HG03439 (cell line): ENCODE measurements at regions not wholly inside any gene's neighbourhood (a gene's known extent, or its start where the extent isn't known, plus 50 kb on each side); places are given as distances from the start of the nearest gene placed in this dataset.

Experiments
- ATAC-seq: cut with Tn5 transposase; IDR thresholded peaks from one replicate; pipeline ENCODE4 v1.9.1; 2021; ENCODE audit warnings: mild to moderate bottlenecking, moderate library complexity; ENCODE audit not compliant: unreplicated experiment

DNA sequence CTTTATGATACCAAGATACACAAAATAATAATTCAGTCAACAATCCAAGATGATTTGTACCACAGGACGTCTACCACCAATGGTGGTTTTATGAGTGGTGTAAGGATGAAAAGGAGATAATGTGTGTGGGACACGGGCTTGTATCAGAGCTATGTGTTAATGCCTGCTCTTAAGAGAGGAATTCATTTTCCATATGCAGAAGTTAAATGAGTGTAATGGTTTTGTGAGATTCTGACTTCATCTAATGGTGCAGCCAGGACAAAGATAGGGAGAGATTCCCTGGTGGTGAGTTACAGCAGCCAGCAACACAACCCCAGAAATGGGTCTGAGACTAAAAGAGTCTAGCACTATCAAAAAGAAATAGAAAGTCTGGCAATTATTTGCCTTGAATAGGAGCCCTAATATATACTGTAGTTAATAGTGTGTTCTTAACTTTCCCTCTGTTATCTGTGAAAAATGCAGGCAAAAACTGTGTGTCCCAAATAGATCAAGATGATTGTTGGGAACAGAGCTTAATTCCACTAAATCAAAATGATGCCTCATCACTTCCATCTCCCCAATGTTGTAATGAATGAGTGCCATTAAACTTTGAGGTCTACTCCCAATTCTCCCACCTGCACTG, 455.0 kb upstream of the TCF4 start:
- ATAC-seq, result no peak

GRCh38 chr18:56038171-56039030, 450.4 kb upstream of the TCF4 start:
- no peak for ATAC-seq

DNA sequence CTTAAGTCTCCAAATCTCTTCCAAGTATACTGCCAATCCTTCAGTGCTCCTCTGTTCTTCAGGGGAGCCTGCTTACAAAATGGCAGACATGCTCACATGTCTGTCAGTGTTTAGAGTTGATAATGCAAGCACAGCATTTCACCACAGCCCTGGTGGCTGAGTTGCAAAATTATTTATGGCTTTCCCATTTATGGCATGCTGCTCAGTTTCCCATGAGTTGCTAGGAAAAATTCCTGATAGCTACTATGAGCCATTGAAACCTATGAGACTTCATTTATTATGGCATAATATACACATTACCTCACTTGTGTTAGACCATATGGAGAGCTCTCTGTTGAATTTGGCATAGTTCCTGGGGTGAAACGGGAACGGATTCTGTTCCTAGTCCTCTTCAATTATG, 448.7 kb upstream of the TCF4 start:
- no peak for ATAC-seq

GRCh38 chr18:56035546-56035945, 447.6 kb upstream of the TCF4 start:
- ATAC-seq, result no peak

- no peak for ATAC-seq
These were observed 447.0 kb upstream of the TCF4 start for GRCh38 chr18:56034949-56035348.

GRCh38 chr18:56030060-56030459, 442.1 kb upstream of the TCF4 start:
- ATAC-seq, result no peak

- ATAC-seq, result no peak
These were observed 440.5 kb upstream of the TCF4 start for GRCh38 chr18:56028514-56028913.

GRCh38 chr18:56026509-56026908, 438.5 kb upstream of the TCF4 start:
- no peak for ATAC-seq

- ATAC-seq, result no peak
These were observed 433.8 kb upstream of the TCF4 start for GRCh38 chr18:56021809-56022195.

DNA sequence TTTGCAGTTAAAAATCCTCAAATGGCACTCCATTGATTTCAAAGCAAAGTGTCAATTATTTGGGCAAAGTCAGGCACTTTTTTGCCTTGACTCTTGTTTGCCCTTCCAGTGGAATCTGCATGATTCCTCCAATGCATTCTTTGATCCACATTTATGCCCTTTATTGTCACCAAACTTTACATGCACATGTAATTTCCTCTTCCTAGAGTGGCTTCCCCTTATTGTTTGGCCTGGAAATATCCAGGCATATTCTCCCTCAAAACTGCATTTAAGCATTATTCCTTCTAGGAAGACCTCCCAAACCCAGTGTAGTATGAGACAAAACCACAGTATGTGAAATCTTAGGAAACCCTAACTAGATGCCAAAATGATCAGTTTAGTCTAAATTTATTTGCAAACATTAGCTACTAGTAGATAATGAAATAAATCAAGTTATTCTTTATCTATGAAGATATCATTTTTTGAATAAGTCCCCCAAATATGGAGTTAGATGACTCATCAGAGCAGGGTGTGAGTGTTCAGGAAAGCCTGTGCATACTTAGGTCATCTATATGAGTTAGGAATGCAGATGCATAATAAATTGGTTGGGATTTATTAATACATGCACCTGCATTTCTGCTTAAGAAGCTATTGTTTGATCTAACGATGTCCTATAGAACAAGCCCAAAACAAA, 433.3 kb upstream of the TCF4 start:
- ATAC-seq, result no peak

GRCh38 chr18:56019908-56020307, 431.9 kb upstream of the TCF4 start:
- ATAC-seq, result no peak

DNA sequence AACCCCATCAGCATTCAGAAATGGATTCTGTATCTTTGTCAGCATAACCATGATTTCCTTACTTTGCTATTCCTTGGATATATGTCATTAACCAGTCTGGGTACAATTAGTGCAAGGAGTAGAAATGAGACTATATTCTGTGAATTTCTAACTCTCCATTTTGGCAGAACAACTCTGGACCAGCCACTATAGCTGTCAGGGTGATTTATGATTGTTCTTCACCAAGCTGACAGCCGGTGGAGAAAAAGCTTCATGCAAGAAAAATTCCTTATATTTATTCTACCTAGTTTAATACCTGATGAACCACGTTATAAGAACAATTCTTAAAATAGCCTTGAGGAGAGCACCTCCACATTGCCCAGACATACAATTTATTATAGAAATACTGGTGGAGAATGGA, 431.2 kb upstream of the TCF4 start:
- ATAC-seq, result no peak

- ATAC-seq, result no peak
These were observed 421.4 kb upstream of the TCF4 start for GRCh38 chr18:56009411-56009810.

- no peak for ATAC-seq
These were observed 415.7 kb upstream of the TCF4 start for GRCh38 chr18:56003720-56004088.

GRCh38 chr18:56003009-56003719, 415.2 kb upstream of the TCF4 start:
- no peak for ATAC-seq

- no peak for ATAC-seq
These were observed 413.6 kb upstream of the TCF4 start for GRCh38 chr18:56001576-56001975.

DNA sequence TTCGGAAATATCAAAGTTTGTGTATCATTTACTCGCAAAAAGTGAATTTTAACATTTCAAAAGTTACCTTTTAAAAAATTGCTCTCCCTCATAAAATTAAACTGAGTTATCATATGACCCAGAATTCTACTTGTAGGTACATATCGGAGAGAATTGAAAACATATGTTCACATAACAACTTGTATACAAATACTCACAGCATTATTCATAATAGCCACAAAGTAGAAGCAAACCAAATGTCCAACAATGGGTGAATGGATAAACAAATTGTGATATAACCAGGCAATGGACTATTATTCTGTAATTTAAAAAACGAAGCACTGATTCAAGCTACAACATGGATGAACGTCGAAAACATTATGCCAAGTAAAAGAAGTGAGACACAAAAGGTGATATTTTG, 412.0 kb upstream of the TCF4 start:
- ATAC-seq, result no peak

DNA sequence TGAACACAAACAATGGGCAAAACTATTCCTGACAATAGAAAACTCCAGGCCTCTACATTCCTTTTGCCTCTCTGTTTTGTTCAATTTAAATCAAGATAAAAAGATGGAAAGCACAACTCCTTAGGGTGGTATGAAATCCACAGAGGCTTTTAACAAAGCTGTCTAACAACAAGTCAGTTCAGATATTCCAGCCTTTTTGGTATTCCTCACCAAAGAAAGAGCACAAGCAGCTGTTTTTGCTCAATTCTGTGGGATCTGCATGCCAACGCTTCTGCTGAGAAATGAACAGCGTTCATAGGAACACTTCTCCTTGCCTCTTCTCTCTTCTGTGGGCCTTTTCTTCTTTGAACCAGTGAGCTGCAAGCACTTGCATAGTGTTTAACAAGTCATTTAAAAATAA, 411.6 kb upstream of the TCF4 start:
- no peak for ATAC-seq

GRCh38 chr18:55998801-55999385, 410.9 kb upstream of the TCF4 start:
- no peak for ATAC-seq

- ATAC-seq, result no peak
These were observed 410.1 kb upstream of the TCF4 start for GRCh38 chr18:55998071-55998522.

DNA sequence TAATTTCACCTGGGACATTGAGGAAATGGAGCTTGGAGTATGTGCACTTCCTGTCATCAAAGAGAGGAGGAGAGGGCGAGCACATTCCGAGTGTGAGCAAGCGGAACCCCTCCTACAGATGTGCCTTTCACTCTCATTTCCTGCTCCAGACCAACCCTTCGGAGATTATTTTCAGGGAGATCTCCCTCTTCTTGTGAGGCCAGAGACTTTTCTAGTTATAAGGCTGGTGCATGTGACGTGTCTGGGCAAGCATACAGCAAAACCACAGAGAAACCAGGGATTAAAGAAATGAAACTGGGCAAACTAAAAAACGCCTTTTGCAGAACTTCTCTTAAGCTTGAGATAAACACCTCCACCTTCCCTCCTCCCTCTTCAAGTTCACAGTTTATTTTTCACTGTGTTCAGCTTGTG, 409.2 kb upstream of the TCF4 start:
- ATAC-seq, result no peak
